ENCODE measurements at regions not wholly inside any gene's neighbourhood (a gene's known extent, or its start where the extent isn't known, plus 50 kb on each side); places are given as distances from the start of the nearest gene placed in this dataset.

DNA sequence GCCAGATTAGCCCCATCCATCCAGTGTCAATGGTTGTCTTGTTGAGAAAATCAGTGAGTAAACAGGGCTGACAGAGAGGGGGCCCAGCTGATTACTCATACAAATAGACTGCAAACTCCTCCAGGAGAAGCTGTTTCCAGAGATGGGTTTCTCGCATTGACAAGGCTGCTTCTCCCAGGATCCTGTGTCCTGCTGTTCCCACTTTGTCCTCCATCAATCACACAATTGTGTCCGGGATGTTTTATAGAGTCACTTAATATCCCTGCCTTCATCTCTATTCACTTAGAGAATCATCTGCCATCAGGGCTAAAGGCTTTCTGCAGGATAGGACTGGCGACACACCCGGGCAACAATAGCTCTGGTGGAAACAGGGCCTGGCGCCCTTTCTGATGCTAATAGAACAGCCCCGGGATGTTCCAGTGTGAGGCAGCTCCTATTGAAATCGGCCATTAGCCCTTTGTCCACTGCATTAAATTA lies 71.7 kb upstream of the TBCA start:
- no peaks in the 10 kb centered on the region for H3K36me3 Mint-ChIP-seq
- H3K27ac Mint-ChIP-seq = no peak overlapping the region
- intact Hi-C loops (cut with micrococcal nuclease) = no loop called here
- WGBS (ENCODE audit: insufficient coverage) = 89% methylated on average over 7 of the region's 7 CpGs
- peaks cover 16% of the 10 kb centered on the region for H3K27me3 ChIP-seq (ENCODE audit: control insufficient read depth, insufficient read depth, low read length)
- peaks cover 25 to 28% of the 10 kb centered on the region in 2 donors for H3K4me1 Mint-ChIP-seq
- H3K27me3 Mint-ChIP-seq (ENCODE audit: low read depth in 2 of 2) = peaks cover 36 to 58% of the 10 kb centered on the region in 2 donors
- no peak overlapping the region for H3K27ac ChIP-seq (ENCODE audit: low read length)
- no peak overlapping the region for H3K4me3 ChIP-seq (ENCODE audit: low read length)
- DNase-seq (no peak), ATAC-seq (no peak)
- peaks cover 26% of the 10 kb centered on the region for H3K4me1 ChIP-seq (ENCODE audit: control insufficient read depth, insufficient read depth, low read length)
- no peaks in the 10 kb centered on the region for H3K9me3 Mint-ChIP-seq
- no peaks in the 10 kb centered on the region for H3K36me3 ChIP-seq (ENCODE audit: control insufficient read depth, insufficient read depth, low read length)
- TF ChIP-seq, protein P1, sequence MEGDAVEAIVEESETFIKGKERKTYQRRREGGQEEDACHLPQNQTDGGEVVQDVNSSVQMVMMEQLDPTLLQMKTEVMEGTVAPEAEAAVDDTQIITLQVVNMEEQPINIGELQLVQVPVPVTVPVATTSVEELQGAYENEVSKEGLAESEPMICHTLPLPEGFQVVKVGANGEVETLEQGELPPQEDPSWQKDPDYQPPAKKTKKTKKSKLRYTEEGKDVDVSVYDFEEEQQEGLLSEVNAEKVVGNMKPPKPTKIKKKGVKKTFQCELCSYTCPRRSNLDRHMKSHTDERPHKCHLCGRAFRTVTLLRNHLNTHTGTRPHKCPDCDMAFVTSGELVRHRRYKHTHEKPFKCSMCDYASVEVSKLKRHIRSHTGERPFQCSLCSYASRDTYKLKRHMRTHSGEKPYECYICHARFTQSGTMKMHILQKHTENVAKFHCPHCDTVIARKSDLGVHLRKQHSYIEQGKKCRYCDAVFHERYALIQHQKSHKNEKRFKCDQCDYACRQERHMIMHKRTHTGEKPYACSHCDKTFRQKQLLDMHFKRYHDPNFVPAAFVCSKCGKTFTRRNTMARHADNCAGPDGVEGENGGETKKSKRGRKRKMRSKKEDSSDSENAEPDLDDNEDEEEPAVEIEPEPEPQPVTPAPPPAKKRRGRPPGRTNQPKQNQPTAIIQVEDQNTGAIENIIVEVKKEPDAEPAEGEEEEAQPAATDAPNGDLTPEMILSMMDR (IDR thresholded peaks at IDR 0.05) = no peak
- no peaks in the 10 kb centered on the region for H3K9me3 ChIP-seq (ENCODE audit: control insufficient read depth, insufficient read depth, low read length)
- H3K4me3 Mint-ChIP-seq = no peak overlapping the region

DNA sequence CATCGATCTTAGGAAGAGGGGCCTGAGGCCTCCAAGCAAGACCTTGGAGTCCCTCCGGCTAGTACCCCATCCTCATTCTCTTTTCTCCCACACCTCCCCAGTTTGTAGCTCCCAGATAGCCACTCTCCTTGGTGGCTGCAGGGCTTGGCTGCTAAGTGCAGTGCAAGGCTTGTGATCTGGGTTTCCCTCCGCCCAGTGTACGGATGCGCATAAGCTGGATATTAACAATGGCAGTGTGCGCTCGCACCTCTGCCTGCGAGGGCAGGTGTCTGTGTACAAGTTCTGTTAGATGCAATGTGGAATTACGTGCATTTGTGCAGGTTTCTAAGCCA lies 71.0 kb upstream of the TBCA start:
- WGBS (ENCODE audit: insufficient coverage) = 90% methylated on average over 9 of the region's 9 CpGs
- no peaks in the 10 kb centered on the region for H3K9me3 Mint-ChIP-seq
- DNase-seq (no peak), ATAC-seq (no peak)
- no peak overlapping the region for H3K27ac Mint-ChIP-seq
- no peak overlapping the region for H3K27ac ChIP-seq (ENCODE audit: low read length)
- no peaks in the 10 kb centered on the region for H3K9me3 ChIP-seq (ENCODE audit: control insufficient read depth, insufficient read depth, low read length)
- no peak overlapping the region for H3K4me3 Mint-ChIP-seq
- peaks cover 43 to 62% of the 10 kb centered on the region in 2 donors for H3K27me3 Mint-ChIP-seq (ENCODE audit: low read depth in 2 of 2)
- peaks cover 13% of the 10 kb centered on the region for H3K27me3 ChIP-seq (ENCODE audit: control insufficient read depth, insufficient read depth, low read length)
- intact Hi-C loops (cut with micrococcal nuclease) = no loop called here
- no peak overlapping the region for H3K4me3 ChIP-seq (ENCODE audit: low read length)
- no peaks in the 10 kb centered on the region for H3K36me3 ChIP-seq (ENCODE audit: control insufficient read depth, insufficient read depth, low read length)
- no peaks in the 10 kb centered on the region for H3K36me3 Mint-ChIP-seq
- TF ChIP-seq, protein P1 (IDR thresholded peaks at IDR 0.05) = no peak
- peaks cover 17 to 22% of the 10 kb centered on the region in 2 donors for H3K4me1 Mint-ChIP-seq
- H3K4me1 ChIP-seq (ENCODE audit: control insufficient read depth, insufficient read depth, low read length) = peaks cover 20% of the 10 kb centered on the region

DNA sequence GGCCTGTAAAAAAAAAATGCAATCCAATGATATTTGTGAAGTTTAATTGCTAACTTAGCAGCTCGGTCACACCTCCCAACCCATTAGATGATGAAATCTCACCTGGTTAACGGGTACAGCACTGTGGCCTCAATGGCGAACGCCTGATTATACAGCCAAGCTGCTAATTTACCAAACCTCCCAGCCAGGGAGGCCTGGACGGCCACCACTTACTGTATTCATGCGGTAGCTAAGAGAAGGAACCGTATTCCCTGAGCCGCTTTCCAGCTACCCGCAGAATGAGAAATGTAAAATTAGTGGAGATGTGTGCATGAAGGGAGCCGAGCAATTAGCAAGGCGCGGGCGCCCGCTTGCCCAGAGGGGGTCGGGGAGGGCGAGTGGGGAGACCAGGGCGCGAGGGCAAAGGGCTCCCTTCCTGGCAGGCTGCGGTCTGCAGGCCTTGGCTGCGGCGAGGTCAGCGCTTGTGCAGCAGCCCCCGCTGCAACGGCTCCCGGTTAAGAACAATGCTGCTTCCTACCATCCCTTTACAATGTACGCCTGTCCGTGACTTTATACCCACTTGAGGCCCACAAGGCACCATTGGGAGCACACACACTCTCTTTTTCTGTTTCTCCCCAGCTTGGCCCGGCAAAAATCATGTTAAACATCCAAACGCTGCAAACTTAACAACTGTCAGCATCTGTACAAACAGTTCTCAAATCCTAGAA lies 70.4 kb upstream of the TBCA start:
- no peaks in the 10 kb centered on the region for H3K36me3 ChIP-seq (ENCODE audit: control insufficient read depth, insufficient read depth, low read length)
- no peak for ATAC-seq
- TF ChIP-seq, protein P1 (IDR thresholded peaks at IDR 0.05) = no peak
- no peak for DNase-seq
- no peak overlapping the region for H3K27ac ChIP-seq (ENCODE audit: low read length)
- H3K27me3 ChIP-seq (ENCODE audit: control insufficient read depth, insufficient read depth, low read length) = peaks cover 16% of the 10 kb centered on the region
- Mint-ChIP-seq H3K27ac (no peak overlapping the region), H3K27me3 (ENCODE audit: low read depth in 2 of 2) (peaks cover 48 to 65% of the 10 kb centered on the region in 2 donors), H3K4me3 (no peak overlapping the region), H3K4me1 (peaks cover 16 to 20% of the 10 kb centered on the region in 2 donors), H3K36me3 (no peaks in the 10 kb centered on the region), H3K9me3 (no peaks in the 10 kb centered on the region)
- intact Hi-C loops (cut with micrococcal nuclease) = no loop called here
- no peaks in the 10 kb centered on the region for H3K9me3 ChIP-seq (ENCODE audit: control insufficient read depth, insufficient read depth, low read length)
- WGBS (ENCODE audit: insufficient coverage) = 82% methylated on average over 29 of the region's 29 CpGs
- peaks cover 20% of the 10 kb centered on the region for H3K4me1 ChIP-seq (ENCODE audit: control insufficient read depth, insufficient read depth, low read length)
- H3K4me3 ChIP-seq (ENCODE audit: low read length) = no peak overlapping the region

- Histone ChIP-seq H3K27me3 (ENCODE audit: control insufficient read depth, insufficient read depth, low read length) (peaks cover 12% of the 10 kb centered on the region), H3K36me3 (ENCODE audit: control insufficient read depth, insufficient read depth, low read length) (no peaks in the 10 kb centered on the region), H3K4me3 (ENCODE audit: low read length) (no peak overlapping the region), H3K27ac (ENCODE audit: low read length) (no peak overlapping the region), H3K9me3 (ENCODE audit: control insufficient read depth, insufficient read depth, low read length) (no peaks in the 10 kb centered on the region), H3K4me1 (ENCODE audit: control insufficient read depth, insufficient read depth, low read length) (peaks cover 13% of the 10 kb centered on the region)
- ATAC-seq (no peak), DNase-seq (no peak)
- H3K9me3 Mint-ChIP-seq = no peaks in the 10 kb centered on the region
- H3K36me3 Mint-ChIP-seq = no peaks in the 10 kb centered on the region
- WGBS (ENCODE audit: insufficient coverage) = 82% methylated on average over 2 of the region's 5 CpGs
- H3K4me3 Mint-ChIP-seq = peak overlapping the region; percentile 85
- H3K4me1 Mint-ChIP-seq = peaks cover 12 to 15% of the 10 kb centered on the region in 2 donors
- intact Hi-C loops (cut with micrococcal nuclease) = no loop called here
- H3K27me3 Mint-ChIP-seq (ENCODE audit: low read depth in 2 of 2) = peaks cover 56 to 60% of the 10 kb centered on the region in 2 donors
- no peak overlapping the region for H3K27ac Mint-ChIP-seq
- TF ChIP-seq, protein P1 (IDR thresholded peaks at IDR 0.05) = no peak
Observed at GRCh38 chr5:77845324-77845646, 69.1 kb upstream of the TBCA start.

Measured in natural killer cell (primary cell).